Hepatocyte (in vitro differentiated cells): ENCODE measurements at regions not wholly inside any gene's neighbourhood (a gene's known extent, or its start where the extent isn't known, plus 50 kb on each side); places are given as distances from the start of the nearest gene placed in this dataset.

Experiments
- DNase-seq: peaks from one replicate; pipeline ENCODE4 v3.0.0-alpha.2; 2016; ENCODE audit warnings: low spot score
- H2AFZ ChIP-seq: fragments of 200-600 bp; sonication (generic); 2 replicates; pipeline ENCODE4 v1.6.0; 2016; ENCODE audit warnings: antibody characterized with exemption, mild to moderate bottlenecking
- H3K27ac ChIP-seq: fragments of 200-600 bp; sonication (generic); 2 replicates; pipeline ENCODE4 v1.5.1; 2016; ENCODE audit warnings: mild to moderate bottlenecking
- H3K27me3 ChIP-seq: fragments of 200-600 bp; sonication (generic); 2 replicates; pipeline ENCODE4 v1.6.1; 2016
- H3K36me3 ChIP-seq: fragments of 200-600 bp; sonication (generic); replicated peaks from 2 replicates; pipeline ENCODE4 v1.5.1; 2016; ENCODE audit warnings: low read depth; ENCODE audit not compliant: insufficient read depth
- H3K4me1 ChIP-seq: fragments of 200-600 bp; sonication (generic); 2 replicates; pipeline ENCODE4 v1.5.1; 2016; ENCODE audit warnings: mild to moderate bottlenecking, moderate library complexity; ENCODE audit not compliant: insufficient read depth
- H3K4me2 ChIP-seq: fragments of 200-600 bp; sonication (generic); 2 replicates; pipeline ENCODE4 v1.6.0; 2016
- H3K4me3 ChIP-seq: fragments of 200-600 bp; sonication (generic); 2 replicates; pipeline ENCODE4 v1.5.1; 2016; ENCODE audit warnings: mild to moderate bottlenecking
- H3K79me2 ChIP-seq: fragments of 200-600 bp; sonication (generic); 2 replicates; pipeline ENCODE4 v1.6.0; 2017; ENCODE audit warnings: mild to moderate bottlenecking
- H3K9me2 ChIP-seq: fragments of 200-600 bp; sonication (generic); replicated peaks from 2 replicates; pipeline ENCODE4 v1.6.0; 2017; ENCODE audit warnings: mild to moderate bottlenecking; ENCODE audit not compliant: insufficient read depth
- H3K9me3 ChIP-seq: fragments of 200-600 bp; sonication (generic); 2 replicates; pipeline ENCODE4 v1.5.1; 2016; ENCODE audit warnings: low read depth, mild to moderate bottlenecking
- H4K20me1 ChIP-seq: fragments of 200-600 bp; sonication (generic); 2 replicates; pipeline ENCODE4 v1.6.0; 2016; ENCODE audit warnings: mild to moderate bottlenecking; ENCODE audit not compliant: insufficient read depth, poor library complexity, severe bottlenecking
- EZH2 ChIP-seq: fragments of 200-600 bp; sonication (generic); IDR thresholded peaks from 2 replicates; pipeline ENCODE4 v1.6.1; 2016; ENCODE audit warnings: antibody characterized with exemption, mild to moderate bottlenecking, borderline replicate concordance
- EZH2phosphoT487 ChIP-seq: fragments of 200-600 bp; sonication (generic); IDR thresholded peaks from one replicate; pipeline ENCODE4 v1.6.1; 2018; ENCODE audit warnings: antibody characterized with exemption, mild to moderate bottlenecking, low read depth, moderate library complexity; ENCODE audit not compliant: unreplicated experiment, severe bottlenecking
- WGBS: methylation state at CpG from one replicate; pipeline ENCODE4 v1.1.6; 2016; ENCODE audit warnings: low lambda C conversion rate; ENCODE audit errors: missing lambda C conversion rate; 5-methylcytosine and 5-hydroxymethylcytosine counted together
- TF ChIP-seq, protein P1 (sequence below): fragments of 200-600 bp; sonication (generic); IDR thresholded peaks from 2 replicates; pipeline ENCODE4 v1.5.1; 2016; ENCODE audit warnings: antibody characterized with exemption, mild to moderate bottlenecking; ENCODE audit not compliant: poor library complexity

DNA sequence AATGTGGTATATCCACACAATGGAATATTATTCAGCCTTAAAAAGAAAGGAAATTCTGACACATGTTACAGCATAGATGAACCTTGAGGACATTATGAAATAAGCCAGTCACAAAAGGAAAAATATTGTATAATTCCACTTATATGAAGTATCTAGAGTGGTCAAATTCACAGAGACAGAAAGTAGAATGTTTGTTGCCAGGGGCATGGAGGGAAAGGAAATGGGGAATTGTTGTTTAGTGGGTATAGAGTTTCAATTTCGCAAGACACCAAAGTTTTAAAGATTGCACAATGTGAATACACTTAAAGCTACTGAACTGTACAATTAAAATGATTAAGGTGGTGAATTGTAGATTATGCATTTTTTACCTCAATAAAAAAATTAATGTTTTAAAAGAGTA, 92.9 kb downstream of the TXNL1 start:
- Histone ChIP-seq H3K9me3 (no peaks in the 10 kb centered on the region), H3K36me3 (no peaks in the 10 kb centered on the region), H3K79me2 (no peaks in the 10 kb centered on the region), H3K27me3 (no peaks in the 10 kb centered on the region), H3K4me1 (no peaks in the 10 kb centered on the region), H3K4me2 (no peak overlapping the region), H3K9me2 (no peaks in the 10 kb centered on the region), H3K27ac (no peak overlapping the region), H3K4me3 (no peak overlapping the region), H4K20me1 (no peaks in the 10 kb centered on the region), H2AFZ (no peak overlapping the region)
- DNase-seq = no peak
- TF ChIP-seq EZH2 (no peak), EZH2phosphoT487 (no peak)
- TF ChIP-seq, protein P1, sequence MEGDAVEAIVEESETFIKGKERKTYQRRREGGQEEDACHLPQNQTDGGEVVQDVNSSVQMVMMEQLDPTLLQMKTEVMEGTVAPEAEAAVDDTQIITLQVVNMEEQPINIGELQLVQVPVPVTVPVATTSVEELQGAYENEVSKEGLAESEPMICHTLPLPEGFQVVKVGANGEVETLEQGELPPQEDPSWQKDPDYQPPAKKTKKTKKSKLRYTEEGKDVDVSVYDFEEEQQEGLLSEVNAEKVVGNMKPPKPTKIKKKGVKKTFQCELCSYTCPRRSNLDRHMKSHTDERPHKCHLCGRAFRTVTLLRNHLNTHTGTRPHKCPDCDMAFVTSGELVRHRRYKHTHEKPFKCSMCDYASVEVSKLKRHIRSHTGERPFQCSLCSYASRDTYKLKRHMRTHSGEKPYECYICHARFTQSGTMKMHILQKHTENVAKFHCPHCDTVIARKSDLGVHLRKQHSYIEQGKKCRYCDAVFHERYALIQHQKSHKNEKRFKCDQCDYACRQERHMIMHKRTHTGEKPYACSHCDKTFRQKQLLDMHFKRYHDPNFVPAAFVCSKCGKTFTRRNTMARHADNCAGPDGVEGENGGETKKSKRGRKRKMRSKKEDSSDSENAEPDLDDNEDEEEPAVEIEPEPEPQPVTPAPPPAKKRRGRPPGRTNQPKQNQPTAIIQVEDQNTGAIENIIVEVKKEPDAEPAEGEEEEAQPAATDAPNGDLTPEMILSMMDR = no peak
- WGBS = 100% methylated on average over 1 of the region's 1 CpG

DNA sequence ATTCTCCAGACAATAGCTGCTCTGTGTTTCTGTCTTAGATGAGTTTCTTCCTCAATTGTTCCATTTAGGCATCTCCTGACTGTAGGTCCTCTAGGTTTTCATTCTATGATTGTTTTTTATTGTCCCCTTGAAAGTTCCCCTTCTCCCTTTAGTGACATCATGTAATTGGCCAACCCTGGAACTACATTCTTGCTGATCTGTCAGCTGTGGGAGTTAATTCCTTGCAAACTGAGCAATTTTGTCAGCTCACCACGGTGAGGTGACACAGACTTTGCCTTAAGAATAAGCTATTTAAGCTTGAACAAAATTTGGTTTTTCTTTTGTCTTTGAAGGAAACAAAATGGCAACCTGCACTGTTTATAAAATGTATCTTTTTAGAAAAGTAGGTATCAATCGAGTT, 95.9 kb downstream of the TXNL1 start:
- Histone ChIP-seq H3K9me3 (no peaks in the 10 kb centered on the region), H3K36me3 (no peaks in the 10 kb centered on the region), H3K79me2 (no peaks in the 10 kb centered on the region), H3K4me3 (no peak overlapping the region), H3K27me3 (no peaks in the 10 kb centered on the region), H4K20me1 (no peaks in the 10 kb centered on the region), H2AFZ (no peak overlapping the region), H3K4me1 (no peaks in the 10 kb centered on the region), H3K9me2 (no peaks in the 10 kb centered on the region), H3K27ac (no peak overlapping the region), H3K4me2 (no peak overlapping the region)
- TF ChIP-seq EZH2phosphoT487 (no peak), EZH2 (no peak)
- TF ChIP-seq, protein P1 = no peak
- no peak for DNase-seq
- 79% methylated on average over 2 of the region's 2 CpGs for WGBS

DNA sequence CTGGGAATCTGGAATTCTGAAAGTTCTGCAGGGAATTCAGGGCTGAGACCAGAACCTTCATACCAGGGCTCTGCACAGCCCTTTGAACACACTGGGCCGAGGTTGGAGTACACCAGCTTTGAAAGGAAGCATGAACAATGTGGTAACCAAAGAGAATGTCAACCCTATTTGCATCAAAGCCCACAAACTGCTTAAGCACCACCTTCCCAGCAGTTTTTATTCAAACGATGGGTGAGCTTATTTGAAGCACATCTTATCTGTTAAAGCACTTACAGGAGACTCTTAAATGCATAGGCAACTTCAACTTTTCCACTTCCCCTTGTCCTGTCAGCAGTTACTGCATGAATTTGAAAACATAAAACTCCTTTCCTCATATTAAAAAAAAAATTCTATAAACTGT, 96.6 kb downstream of the TXNL1 start:
- no peak for DNase-seq
- Histone ChIP-seq H4K20me1 (no peaks in the 10 kb centered on the region), H2AFZ (no peak overlapping the region), H3K27me3 (no peaks in the 10 kb centered on the region), H3K9me2 (no peaks in the 10 kb centered on the region), H3K27ac (no peak overlapping the region), H3K36me3 (no peaks in the 10 kb centered on the region), H3K9me3 (no peaks in the 10 kb centered on the region), H3K4me3 (no peak overlapping the region), H3K4me2 (no peak overlapping the region), H3K4me1 (no peaks in the 10 kb centered on the region), H3K79me2 (no peaks in the 10 kb centered on the region)
- TF ChIP-seq, protein P1 = no peak
- TF ChIP-seq EZH2 (no peak), EZH2phosphoT487 (no peak)
- 50% methylated on average over 2 of the region's 2 CpGs for WGBS

DNA sequence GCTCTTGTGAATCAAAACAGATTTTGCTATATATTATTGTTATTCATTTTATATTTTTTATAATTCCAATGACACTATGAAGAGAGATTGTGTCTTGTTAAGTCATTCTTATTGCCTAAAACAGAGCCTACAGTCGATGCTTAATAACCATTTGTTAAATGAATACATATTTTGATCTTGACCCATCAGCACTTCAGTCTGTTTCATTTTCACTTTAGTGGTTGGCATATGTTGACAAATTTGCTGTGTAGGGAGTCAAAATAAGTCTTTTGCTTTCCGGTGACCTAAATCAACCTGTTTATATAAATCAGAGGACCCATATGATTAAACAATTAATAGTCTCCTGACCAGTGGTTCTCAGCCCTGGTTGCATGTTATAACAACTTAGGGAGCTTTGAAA, 97.1 kb downstream of the TXNL1 start:
- Histone ChIP-seq H4K20me1 (no peaks in the 10 kb centered on the region), H3K9me2 (no peaks in the 10 kb centered on the region), H3K27ac (no peak overlapping the region), H3K4me3 (no peak overlapping the region), H3K4me1 (no peaks in the 10 kb centered on the region), H3K9me3 (no peaks in the 10 kb centered on the region), H3K4me2 (no peak overlapping the region), H2AFZ (no peak overlapping the region), H3K79me2 (no peaks in the 10 kb centered on the region), H3K27me3 (no peaks in the 10 kb centered on the region), H3K36me3 (no peaks in the 10 kb centered on the region)
- TF ChIP-seq, protein P1 = no peak
- no peak for TF ChIP-seq EZH2phosphoT487
- TF ChIP-seq EZH2 = no peak
- WGBS = 93% methylated on average over 2 of the region's 2 CpGs
- DNase-seq = no peak
